Kidney (tissue), 13 donors: ENCODE measurements at regions not wholly inside any gene's neighbourhood (a gene's known extent, or its start where the extent isn't known, plus 50 kb on each side); places are given as distances from the start of the nearest gene placed in this dataset.
A peak's percentile ranks its signal among the peaks of the same experiment; 100 is the strongest.

ENCODE experiments used
- DNase-seq, 5 donors: peaks; one replicate each; pipeline ENCODE4 v3.0.0-alpha.2; 2013 to 2020
- FAIRE-seq: peaks from 2 replicates; lab custom pipeline; 2012; peaks lifted over from hg19 to GRCh38; lab: Jason Lieb, UNC
- H3K27ac ChIP-seq, 2 donors: one replicate each; pipeline ENCODE4 v1.7.0; 2013; ENCODE audit warnings: low read depth in 2 of 2, low read length in 2 of 2, inconsistent platforms in 1 of 2
- H3K27me3 ChIP-seq: one replicate; pipeline ENCODE4 v1.7.1; 2013; ENCODE audit warnings: low read length, inconsistent platforms; ENCODE audit not compliant: control insufficient read depth, insufficient read depth
- H3K36me3 ChIP-seq, 3 donors: one replicate each; pipeline versions ENCODE4 v1.7.0 to v1.7.1; 2013; ENCODE audit warnings: low read length in 3 of 3, control low read depth in 1 of 3, inconsistent platforms in 1 of 3; ENCODE audit not compliant: insufficient read depth in 3 of 3, control insufficient read depth in 2 of 3
- H3K4me1 ChIP-seq, 3 donors: one replicate each; pipeline versions ENCODE4 v1.7.0 to v1.7.1; 2013; ENCODE audit warnings: low read length in 3 of 3, inconsistent platforms in 1 of 3, low read depth in 1 of 3; ENCODE audit not compliant: control insufficient read depth in 2 of 3, insufficient read depth in 2 of 3
- H3K4me3 ChIP-seq, 3 donors: one replicate each; pipeline versions ENCODE4 v1.7.0 to v1.8.1; 2013; ENCODE audit warnings: low read length in 3 of 3, control low read depth in 1 of 3, inconsistent platforms in 1 of 3
- H3K9ac ChIP-seq, 3 donors: one replicate each; pipeline versions ENCODE4 v1.7.0 to v1.7.1; 2013; ENCODE audit warnings: low read length in 3 of 3, control low read depth in 1 of 3, inconsistent platforms in 1 of 3
- H3K9me3 ChIP-seq, 3 donors: one replicate each; pipeline versions ENCODE4 v1.7.0 to v1.7.1; 2013; ENCODE audit warnings: low read length in 3 of 3, control low read depth in 1 of 3, inconsistent platforms in 1 of 3; ENCODE audit not compliant: control insufficient read depth in 2 of 3, insufficient read depth in 1 of 3
- intact Hi-C: fragments of 100-400 bp; cut with DNase I; formaldehyde crosslinking; loops from one replicate; pipeline ENCODE4 v1.11.1; 2022
- TF ChIP-seq, protein P1 (sequence below): IDR thresholded peaks from 3 replicates; pipeline ENCODE4 v1.5.1; 2012; ENCODE audit warnings: mild to moderate bottlenecking, moderate library complexity, borderline replicate concordance; ENCODE audit not compliant: insufficient read depth; ENCODE audit errors: extremely low read depth
- donor health status: control.
- donor health status: control.
- donor health status: control.
- donor health status: control.
- donor health status: control.
- donor health status: DM: yes; HTN: yes; CAD: no.
- donor health status: Normal renal cell carcinoma (clear cell type).

DNA sequence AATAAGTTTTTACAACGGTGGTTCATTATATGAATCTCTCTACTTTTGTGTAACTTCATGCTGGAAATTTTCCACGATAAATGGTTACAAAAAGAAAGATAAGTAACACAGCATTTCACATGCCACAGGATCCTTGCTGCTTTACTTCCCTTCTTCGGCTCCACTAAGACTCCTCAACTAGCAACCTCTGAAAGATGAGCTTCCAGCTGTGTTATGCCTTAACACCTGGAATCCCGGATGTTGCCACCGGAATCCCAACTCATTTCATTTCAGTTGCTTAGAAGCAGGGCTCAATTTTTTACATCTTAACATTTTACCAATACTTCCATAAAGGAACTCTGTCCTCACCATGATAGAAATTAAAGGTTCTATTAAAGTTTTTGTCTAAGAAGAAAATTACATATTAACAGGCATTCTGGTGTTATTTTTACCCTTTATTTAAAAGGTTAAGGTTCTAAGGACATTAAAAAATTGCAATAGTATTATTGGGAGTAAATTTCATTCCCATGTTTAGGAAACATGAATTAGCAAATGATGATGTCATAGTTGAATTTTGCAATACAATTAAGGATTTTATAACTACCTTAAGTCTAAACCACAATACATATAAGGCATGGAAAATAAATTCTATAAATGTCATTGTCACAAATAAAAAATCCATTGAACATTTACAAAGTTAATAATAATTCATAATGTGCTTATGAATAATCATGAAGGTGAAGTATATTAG, 57.1 kb upstream of the IL6 start:
- intact Hi-C loops: no loop called here
- H3K36me3 ChIP-seq: no peaks in the 10 kb centered on the region
- no peak overlapping the region for H3K27ac ChIP-seq
- no peaks in the 10 kb centered on the region for H3K9me3 ChIP-seq
- no peaks in the 10 kb centered on the region for H3K4me1 ChIP-seq
- H3K4me3 ChIP-seq: no peak overlapping the region
- DNase-seq (no peak), FAIRE-seq (peak; percentile 67)
- no peak overlapping the region for H3K9ac ChIP-seq
- TF ChIP-seq, protein P1, sequence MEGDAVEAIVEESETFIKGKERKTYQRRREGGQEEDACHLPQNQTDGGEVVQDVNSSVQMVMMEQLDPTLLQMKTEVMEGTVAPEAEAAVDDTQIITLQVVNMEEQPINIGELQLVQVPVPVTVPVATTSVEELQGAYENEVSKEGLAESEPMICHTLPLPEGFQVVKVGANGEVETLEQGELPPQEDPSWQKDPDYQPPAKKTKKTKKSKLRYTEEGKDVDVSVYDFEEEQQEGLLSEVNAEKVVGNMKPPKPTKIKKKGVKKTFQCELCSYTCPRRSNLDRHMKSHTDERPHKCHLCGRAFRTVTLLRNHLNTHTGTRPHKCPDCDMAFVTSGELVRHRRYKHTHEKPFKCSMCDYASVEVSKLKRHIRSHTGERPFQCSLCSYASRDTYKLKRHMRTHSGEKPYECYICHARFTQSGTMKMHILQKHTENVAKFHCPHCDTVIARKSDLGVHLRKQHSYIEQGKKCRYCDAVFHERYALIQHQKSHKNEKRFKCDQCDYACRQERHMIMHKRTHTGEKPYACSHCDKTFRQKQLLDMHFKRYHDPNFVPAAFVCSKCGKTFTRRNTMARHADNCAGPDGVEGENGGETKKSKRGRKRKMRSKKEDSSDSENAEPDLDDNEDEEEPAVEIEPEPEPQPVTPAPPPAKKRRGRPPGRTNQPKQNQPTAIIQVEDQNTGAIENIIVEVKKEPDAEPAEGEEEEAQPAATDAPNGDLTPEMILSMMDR: no peak
- no peaks in the 10 kb centered on the region for H3K27me3 ChIP-seq

DNA sequence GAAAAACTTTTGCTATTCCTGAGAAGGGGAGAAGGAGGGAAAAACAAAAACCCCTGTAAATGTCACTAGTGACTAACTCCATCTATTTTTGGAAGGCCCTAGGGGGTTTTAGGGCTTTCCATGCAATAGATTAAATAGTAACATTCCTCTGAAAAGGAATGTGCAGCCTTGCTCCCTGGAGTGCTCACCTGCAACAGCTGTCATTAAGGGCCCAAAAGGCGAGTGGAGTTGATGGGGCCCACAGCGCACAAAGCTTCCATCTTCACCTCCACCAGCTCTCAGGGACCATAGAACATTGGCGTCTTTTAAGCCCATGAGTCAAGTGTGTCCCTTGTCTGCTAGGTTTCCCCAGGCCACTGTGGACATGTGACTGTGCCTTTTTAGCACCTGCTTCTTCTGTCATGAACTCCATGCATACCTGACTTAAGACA, 58.0 kb upstream of the IL6 start:
- TF ChIP-seq, protein P1: no peak
- Histone ChIP-seq H3K27me3 (no peaks in the 10 kb centered on the region), H3K9ac (no peak overlapping the region), H3K36me3 (no peaks in the 10 kb centered on the region), H3K4me1 (no peaks in the 10 kb centered on the region), H3K9me3 (no peaks in the 10 kb centered on the region), H3K27ac (no peak overlapping the region), H3K4me3 (no peak overlapping the region)
- peak in 1 of 5 donors; percentile 8 for DNase-seq
- intact Hi-C loops: no loop called here
- FAIRE-seq: no peak

DNA sequence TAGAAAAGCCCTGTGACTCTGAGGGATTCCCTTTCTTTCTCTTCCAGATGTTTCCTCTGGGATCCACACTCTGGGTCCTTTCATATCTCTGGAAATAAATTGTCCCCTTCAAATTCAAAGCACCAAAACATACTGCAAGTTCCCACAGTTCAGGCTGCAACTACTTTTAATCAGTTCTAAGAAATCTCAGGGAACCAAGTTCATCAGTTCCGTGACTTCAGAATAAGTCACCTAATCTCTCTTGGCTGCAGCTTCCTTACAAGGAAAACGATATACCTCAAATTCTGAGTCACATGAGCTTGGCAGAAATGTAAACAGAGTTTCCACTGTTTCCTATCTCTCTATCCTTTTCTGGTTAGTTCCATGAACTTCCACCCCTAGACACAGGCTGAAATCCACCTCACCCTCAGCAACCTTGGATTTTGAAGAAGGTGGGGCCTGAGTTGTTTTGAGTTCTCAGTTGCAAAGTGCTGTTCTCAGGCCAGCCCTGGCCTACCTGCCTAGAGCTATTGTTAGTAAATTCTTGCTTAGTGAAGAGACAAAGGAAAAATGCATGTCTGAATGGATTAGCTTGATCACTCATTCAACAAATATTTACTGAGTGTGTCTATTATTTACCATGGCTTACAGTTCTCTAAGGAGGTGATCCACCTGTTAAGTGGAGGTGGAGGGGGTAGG, 59.3 kb upstream of the IL6 start:
- Histone ChIP-seq H3K36me3 (no peaks in the 10 kb centered on the region), H3K4me1 (no peaks in the 10 kb centered on the region), H3K27me3 (no peaks in the 10 kb centered on the region), H3K4me3 (no peak overlapping the region), H3K27ac (no peak overlapping the region), H3K9ac (no peak overlapping the region), H3K9me3 (no peaks in the 10 kb centered on the region)
- TF ChIP-seq, protein P1: no peak
- intact Hi-C loops: no loop called here
- FAIRE-seq (no peak), DNase-seq (no peak)
